D341Med (cell line): ENCODE measurements at regions not wholly inside any gene's neighbourhood (a gene's known extent, or its start where the extent isn't known, plus 50 kb on each side); places are given as distances from the start of the nearest gene placed in this dataset.
"Not testable (repeated sequence)": the region's sequence is repeated elsewhere in the genome, so short reads cannot be mapped to it uniquely, and the experiment has no call there.

Experiments
- DNase-seq: peaks from one replicate; pipeline ENCODE4 v3.0.0; 2012; ENCODE audit warnings: low spot score

- no peak for DNase-seq
Measured at GRCh38 chrX:131595120-131595519, 51.2 kb downstream of the OR13H1 start.

DNA sequence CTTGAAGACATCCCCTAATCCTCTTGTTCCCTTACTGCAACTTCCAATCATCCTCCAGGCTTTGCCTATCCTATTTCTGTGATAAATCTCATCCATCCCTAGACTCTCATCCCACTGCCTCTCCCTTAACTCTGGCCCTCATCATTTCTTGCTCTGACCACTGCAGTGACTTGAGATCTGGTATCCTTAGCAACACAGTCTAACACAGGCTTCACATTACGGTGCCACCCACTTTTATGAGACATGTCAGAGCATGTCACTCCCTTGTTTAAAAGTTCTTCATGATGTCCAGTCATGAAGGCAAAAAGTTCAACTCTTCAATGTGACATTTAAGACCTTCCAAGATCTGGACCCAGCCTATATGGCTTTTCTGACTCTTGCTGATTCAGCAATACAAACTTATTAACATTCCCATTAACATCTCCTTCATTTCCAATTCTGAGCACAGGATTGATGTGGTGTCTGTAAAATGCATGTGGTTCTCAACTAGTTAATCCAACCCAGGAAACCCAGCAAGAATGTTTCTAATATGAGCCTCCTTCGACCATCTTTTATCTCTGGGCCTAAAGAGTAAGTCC, 64.0 kb downstream of the OR13H1 start:
- no peak for DNase-seq

DNA sequence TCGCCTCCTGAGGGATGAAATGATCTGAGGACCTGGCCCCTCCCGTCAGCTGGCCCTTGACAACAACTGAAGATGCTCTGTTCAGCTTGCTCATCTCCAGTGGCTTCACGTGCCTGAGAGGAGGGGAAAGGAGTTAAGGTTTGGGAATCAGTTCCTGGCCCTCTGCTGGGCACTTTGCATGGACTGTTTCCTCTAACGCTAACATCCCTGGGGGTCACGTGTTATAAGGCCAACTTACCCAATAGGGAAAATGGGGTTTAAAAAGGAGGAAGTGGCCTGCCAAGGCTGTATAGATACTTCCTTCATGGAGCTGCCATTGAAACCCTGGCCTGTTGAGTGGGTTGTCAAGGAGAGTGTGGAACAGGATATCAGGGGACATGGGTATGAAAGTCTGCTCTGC, 65.6 kb downstream of the OR13H1 start:
- DNase-seq: no peak

DNA sequence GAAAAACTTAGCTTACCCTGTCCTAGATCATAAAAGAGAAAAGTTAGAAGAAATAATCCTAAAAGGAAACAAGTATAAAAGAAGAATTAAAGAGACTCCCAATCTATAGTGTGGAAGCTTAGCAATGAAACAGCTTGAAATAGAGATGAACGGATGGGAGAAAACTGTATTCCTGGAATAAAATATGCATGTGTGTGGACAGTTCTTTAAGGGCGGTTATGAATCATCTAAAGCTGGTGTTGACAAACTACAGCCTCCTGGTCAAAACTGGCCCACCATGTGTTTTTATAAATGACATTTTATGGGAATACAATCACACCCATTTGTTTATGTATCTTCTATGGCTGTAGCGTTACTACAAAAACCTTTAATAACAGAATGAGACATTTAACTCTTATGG, 69.4 kb downstream of the OR13H1 start:
- no peak for DNase-seq

DNA sequence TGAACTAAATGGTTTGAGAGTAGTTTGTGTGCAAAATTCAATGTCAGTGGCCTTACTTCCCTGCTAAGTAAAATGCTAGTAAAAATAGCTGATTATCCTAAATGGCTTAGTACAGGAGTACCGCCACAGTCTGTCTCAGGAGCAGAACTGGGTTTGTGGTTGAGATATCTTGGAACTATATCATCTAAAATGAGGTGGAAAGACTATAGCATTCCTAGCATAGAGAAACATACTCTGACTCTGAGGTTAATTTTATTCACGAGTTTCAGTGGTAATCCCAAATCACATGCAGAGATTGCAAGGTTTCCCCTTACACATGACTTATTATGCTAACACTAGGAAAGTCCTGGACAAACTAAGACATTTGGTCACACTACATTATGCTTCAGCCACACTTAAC, 70.4 kb downstream of the OR13H1 start:
- DNase-seq: no peak

DNA sequence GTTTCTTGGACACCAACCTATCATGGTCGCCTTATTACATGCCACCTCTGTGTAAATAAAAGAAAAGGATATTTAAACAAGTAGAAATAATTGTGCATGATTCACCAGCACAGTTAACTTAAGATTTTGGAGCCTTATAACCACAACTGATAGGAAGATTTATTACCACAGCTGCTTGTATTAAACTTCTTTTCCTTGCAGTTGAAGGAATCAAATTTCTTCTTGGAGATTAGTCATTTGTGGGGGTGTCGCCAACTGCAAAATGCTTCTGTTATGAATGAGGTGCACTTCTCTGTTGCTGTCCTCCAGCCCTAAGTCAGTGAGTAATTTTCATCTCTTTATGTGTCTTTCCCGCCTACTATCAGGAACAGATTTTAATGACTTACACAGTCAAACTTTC, 73.3 kb downstream of the OR13H1 start:
- DNase-seq: no peak

DNA sequence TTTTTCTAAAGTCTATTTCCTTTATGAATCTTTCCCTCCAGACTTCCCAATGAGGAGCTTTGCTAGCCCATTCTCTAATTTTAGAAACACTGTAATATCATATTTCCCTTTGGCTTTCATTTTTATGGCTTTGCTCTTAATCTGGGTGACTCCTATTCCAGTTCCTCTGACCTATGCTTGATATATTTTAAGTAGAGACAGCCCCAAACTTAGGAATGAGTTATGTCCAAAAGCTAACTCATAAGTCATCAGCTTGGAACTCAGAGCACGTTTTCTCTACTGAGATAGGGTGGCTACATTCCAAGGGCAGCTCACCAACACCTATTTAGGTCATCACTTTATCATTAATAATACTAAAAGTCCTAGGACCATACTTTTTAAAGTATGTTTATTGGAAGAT, 77.8 kb downstream of the OR13H1 start:
- no peak for DNase-seq

- no peak for DNase-seq
Measured at GRCh38 chrX:131626681-131627296, 82.9 kb downstream of the OR13H1 start.

GRCh38 chrX:131630534-131630933, 86.7 kb downstream of the OR13H1 start:
- no peak for DNase-seq

DNA sequence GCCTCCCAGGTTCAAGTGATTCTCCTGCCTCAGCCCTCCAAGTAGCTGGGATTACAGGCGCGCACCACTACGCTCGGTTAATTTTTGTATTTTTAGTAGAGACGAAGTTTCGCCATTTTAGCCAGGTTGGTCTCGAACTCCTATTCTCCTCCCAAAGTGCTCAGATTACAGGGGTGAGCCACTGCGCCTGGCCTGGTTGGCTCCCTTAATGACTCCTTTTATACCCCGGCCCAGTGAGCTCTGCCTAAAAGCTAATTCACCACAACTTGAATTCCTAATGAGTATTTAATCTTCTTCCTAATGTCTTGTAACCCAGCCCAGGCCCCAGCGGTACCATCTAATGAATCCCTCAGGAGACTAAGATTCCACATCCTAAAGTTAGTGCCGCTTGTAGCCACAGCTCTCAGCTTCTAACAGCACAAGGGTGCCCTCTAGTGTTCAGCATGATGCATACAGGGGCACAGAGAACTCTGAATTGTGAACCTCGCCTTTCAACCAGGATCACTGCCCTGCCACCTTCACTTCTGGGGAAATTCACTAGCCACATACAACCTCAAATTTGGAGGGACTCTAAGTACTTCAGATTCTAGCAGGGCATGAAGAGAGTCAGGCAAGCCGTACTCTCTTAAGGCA, 89.5 kb downstream of the OR13H1 start:
- DNase-seq: peak; percentile 59

DNA sequence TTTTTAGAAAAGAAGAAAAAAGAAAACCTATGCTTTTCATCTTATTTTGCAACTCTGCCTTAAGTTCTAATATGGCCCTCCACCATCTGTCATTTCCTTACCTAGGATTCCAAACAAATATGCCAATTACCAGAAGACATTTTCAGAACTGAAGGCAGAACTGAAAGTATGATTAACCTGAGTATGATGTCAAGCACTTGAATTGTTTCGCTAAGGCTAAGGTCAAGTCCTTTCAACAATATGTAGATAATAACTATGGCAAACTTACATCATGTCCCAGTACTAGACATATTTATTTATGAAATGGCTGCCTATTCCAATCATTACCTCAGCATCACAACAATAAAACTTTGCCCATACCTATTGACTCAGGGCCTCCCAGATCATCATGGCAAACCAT, 91.0 kb downstream of the OR13H1 start:
- DNase-seq: no peak

- no peak for DNase-seq
Measured at GRCh38 chrX:131646106-131646505, 102.2 kb downstream of the OR13H1 start.

- no peak for DNase-seq
Measured at GRCh38 chrX:131649741-131650140, 105.9 kb downstream of the OR13H1 start.

- DNase-seq: no peak
Measured at GRCh38 chrX:131650637-131651410, 107.0 kb downstream of the OR13H1 start.

- DNase-seq: not testable (repeated sequence)
Measured at GRCh38 chrX:131663726-131664125, 119.9 kb downstream of the OR13H1 start.

- DNase-seq: no peak
Measured at GRCh38 chrX:131671735-131672134, 127.9 kb downstream of the OR13H1 start.

- DNase-seq: peak; percentile 38
Measured at GRCh38 chrX:131675596-131676194, 131.8 kb downstream of the OR13H1 start.

- DNase-seq: peak; percentile 77
Measured at GRCh38 chrX:131677655-131678628, 134.1 kb downstream of the OR13H1 start.

DNA sequence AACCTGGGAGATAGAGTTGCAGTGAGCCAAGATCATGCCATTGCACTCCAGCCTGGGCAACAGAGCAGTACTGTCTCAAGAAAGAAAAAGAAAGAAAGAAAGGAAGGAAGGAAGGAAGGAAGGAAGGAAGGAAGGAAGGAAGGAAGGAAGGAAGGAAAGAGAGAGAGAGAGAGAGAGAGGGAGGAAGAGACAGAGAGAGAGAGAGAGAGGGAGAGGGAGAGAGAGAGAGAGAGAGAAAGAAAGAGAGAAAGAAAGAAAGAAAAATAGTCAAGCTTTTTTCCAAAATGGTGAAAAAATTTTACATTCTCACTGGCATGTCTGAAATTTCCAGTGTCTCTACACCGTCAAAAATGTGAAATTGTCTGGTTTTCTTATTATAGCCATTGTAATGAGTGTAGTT, 138.9 kb downstream of the OR13H1 start:
- DNase-seq: not testable (repeated sequence)

- DNase-seq: no peak
Measured at GRCh38 chrX:131693359-131693758, 149.5 kb downstream of the OR13H1 start.

DNA sequence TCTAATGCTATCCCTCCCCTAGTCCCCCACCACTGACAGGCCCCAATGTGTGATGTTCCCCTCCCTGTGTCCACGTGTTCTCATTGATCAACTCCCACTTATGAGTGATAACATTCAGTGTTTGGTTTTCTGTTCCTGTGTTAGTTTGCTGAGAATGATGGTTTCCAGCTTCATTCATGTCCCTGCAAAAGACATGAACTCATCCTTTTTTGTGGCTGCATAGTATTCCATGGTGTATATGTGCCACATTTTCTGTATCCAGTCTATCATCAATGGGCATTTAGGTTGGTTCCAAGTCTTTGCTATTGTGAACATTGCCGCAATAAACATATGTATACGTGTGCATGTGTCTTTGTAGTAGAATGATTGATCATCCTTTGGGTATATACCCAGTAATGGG, 153.1 kb downstream of the OR13H1 start:
- DNase-seq: not testable (repeated sequence)
